ENCODE measurements at regions not wholly inside any gene's neighbourhood (a gene's known extent, or its start where the extent isn't known, plus 50 kb on each side); places are given as distances from the start of the nearest gene placed in this dataset.
"Not testable (repeated sequence)": the region's sequence is repeated elsewhere in the genome, so short reads cannot be mapped to it uniquely, and the experiment has no call there.

DNA sequence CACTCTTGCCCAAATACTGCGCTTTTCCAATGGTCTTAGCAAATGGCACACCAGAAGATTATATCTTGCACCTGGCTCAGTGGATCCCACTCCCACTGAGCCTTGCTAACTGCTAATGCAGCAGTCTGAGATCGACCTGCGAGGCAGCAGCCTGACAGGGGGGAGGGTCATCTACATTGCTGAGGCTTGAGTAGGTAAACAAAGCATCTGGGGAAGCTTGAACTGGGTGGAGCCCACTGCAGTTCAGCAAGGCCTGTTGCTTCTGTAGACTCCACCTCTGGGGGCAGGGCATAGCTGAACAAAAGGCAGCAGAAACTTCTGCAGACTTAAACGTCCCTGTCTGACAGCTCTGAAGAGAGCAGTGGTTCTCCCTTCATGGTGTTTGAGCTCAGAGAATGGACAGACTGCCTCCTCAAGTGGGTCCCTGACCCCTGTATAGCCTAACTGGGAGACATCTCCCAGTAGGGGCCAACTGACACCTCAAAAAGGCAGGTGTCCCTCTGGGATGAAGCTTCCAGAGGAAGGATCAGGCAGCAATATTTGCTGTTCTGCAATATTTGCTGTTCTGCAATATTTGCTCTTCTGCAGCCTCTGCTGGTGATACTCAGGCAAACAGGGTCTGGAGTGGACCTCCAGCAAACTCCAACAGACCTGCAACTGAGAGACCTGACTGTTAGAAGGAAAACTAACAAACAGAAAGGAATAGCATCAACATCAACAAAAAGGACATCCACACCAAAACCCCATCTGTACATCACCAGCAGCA lies 93.0 kb upstream of the MEGF10 start:
- TF ChIP-seq RAD21 (IDR thresholded peaks at IDR 0.05): peak; percentile 21 to 46
- DNase-seq (ENCODE audit: low spot score); H3K36me3 ChIP-seq (ENCODE audit: control insufficient read depth in 4 of 4, insufficient read depth in 3 of 4, low read depth in 1 of 4, low read length in 3 of 4); H3K4me1 ChIP-seq (ENCODE audit: control insufficient read depth in 4 of 4, insufficient read depth in 4 of 4, low read length in 3 of 4); H3K9me3 ChIP-seq (ENCODE audit: control insufficient read depth in 4 of 4, low read length in 3 of 4); H3K27ac ChIP-seq (ENCODE audit: low read depth in 1 of 2, low read length in 2 of 2); H3K4me3 ChIP-seq (ENCODE audit: low read depth in 1 of 3, low read length in 3 of 3); H3K9ac ChIP-seq (ENCODE audit: low read depth in 1 of 2, low read length in 2 of 2); H3K27me3 ChIP-seq (ENCODE audit: control insufficient read depth in 4 of 4, insufficient read depth in 4 of 4, low read length in 3 of 4): not testable (repeated sequence)
- WGBS: 36% methylated on average over 4 of the region's 4 CpGs

DNA sequence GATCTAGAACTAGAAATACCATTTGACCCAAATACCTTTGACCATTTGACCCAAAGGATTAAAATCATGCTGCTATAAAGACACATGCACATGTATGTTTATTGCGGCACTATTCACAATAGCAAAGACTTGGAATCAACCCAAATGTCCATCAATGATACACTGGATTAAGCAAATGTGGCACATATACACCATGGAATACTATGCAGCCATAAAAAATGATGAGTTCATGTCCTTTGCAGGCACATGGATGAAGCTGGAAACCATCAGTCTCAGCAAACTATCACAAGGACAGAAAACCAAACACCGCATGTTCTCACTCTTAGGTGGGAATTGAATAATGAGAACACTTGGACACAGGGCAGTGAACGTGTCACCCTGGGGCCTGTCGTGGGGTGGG lies 87.9 kb upstream of the MEGF10 start:
- not testable (repeated sequence) for DNase-seq (ENCODE audit: low spot score); H3K9me3 ChIP-seq (ENCODE audit: control insufficient read depth in 4 of 4, low read length in 3 of 4); H3K4me3 ChIP-seq (ENCODE audit: low read depth in 1 of 3, low read length in 3 of 3); H3K27me3 ChIP-seq (ENCODE audit: control insufficient read depth in 4 of 4, insufficient read depth in 4 of 4, low read length in 3 of 4); H3K4me1 ChIP-seq (ENCODE audit: control insufficient read depth in 4 of 4, insufficient read depth in 4 of 4, low read length in 3 of 4); H3K27ac ChIP-seq (ENCODE audit: low read depth in 1 of 2, low read length in 2 of 2); H3K9ac ChIP-seq (ENCODE audit: low read depth in 1 of 2, low read length in 2 of 2); H3K36me3 ChIP-seq (ENCODE audit: control insufficient read depth in 4 of 4, insufficient read depth in 3 of 4, low read depth in 1 of 4, low read length in 3 of 4)
- WGBS: 94% methylated on average over 4 of the region's 4 CpGs

DNA sequence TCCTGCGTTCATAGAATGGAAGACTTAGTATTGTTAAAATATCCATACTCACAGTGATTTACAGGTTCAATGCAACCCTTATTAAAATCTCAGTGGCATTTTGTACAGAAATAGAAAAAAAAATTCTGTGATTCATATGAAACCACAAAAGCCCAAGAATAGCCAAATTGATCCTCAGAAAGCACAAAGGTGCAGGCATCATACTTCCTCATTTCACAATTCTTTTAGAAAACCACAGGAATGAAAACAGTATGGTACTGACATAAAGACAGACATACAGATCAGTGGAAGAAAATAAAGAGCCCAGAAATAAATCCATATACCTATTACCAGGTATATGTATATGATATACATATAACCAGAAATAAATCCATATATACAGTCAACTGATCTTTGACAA lies 86.8 kb upstream of the MEGF10 start:
- Histone ChIP-seq H3K27me3 (ENCODE audit: control insufficient read depth in 4 of 4, insufficient read depth in 4 of 4, low read length in 3 of 4) (no peaks in the 10 kb centered on the region), H3K4me1 (ENCODE audit: control insufficient read depth in 4 of 4, insufficient read depth in 4 of 4, low read length in 3 of 4) (no peaks in the 10 kb centered on the region), H3K36me3 (ENCODE audit: control insufficient read depth in 4 of 4, insufficient read depth in 3 of 4, low read depth in 1 of 4, low read length in 3 of 4) (no peaks in the 10 kb centered on the region), H3K9me3 (ENCODE audit: control insufficient read depth in 4 of 4, low read length in 3 of 4) (no peaks in the 10 kb centered on the region), H3K27ac (ENCODE audit: low read depth in 1 of 2, low read length in 2 of 2) (no peak overlapping the region), H3K9ac (ENCODE audit: low read depth in 1 of 2, low read length in 2 of 2) (no peak overlapping the region), H3K4me3 (ENCODE audit: low read depth in 1 of 3, low read length in 3 of 3) (no peak overlapping the region)
- no peak for DNase-seq (ENCODE audit: low spot score)
- WGBS: 86% methylated on average over 1 of the region's 1 CpG
- TF ChIP-seq HNF4G (IDR thresholded peaks at IDR 0.05): no peak
- no peak for TF ChIP-seq TAF1 (conservative IDR thresholded peaks at IDR 0.05)

DNA sequence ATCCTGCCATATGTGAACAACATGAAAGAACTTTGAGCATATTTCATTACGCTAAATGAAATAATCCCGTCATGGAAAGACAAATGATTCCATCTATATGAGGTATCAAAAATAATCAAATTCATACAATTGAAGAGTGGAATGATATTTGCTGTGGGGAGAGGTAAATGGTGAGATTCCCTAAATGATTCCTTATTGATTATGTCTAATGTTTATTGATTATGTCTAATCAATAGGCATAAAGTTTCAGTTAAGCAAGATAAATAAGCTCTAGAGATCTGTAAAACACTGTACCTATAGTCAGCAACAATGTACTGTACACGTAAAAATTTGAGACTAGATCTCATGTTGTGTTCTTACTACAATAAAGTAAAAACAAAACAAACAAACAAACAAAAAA lies 85.4 kb upstream of the MEGF10 start:
- DNase-seq (ENCODE audit: low spot score): no peak
- TF ChIP-seq YY1 (IDR thresholded peaks at IDR 0.05) (no peak), GABPA (IDR thresholded peaks at IDR 0.05 in 1 of 2, conservative IDR thresholded peaks at IDR 0.05 in 1 of 2) (no peak), JUND (IDR thresholded peaks at IDR 0.05) (no peak)
- TF ChIP-seq, protein P1, sequence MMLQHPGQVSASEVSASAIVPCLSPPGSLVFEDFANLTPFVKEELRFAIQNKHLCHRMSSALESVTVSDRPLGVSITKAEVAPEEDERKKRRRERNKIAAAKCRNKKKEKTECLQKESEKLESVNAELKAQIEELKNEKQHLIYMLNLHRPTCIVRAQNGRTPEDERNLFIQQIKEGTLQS (IDR thresholded peaks at IDR 0.05): no peak
- Histone ChIP-seq H3K9me3 (ENCODE audit: control insufficient read depth in 4 of 4, low read length in 3 of 4) (no peaks in the 10 kb centered on the region), H3K4me3 (ENCODE audit: low read depth in 1 of 3, low read length in 3 of 3) (no peak overlapping the region), H3K27ac (ENCODE audit: low read depth in 1 of 2, low read length in 2 of 2) (no peak overlapping the region), H3K9ac (ENCODE audit: low read depth in 1 of 2, low read length in 2 of 2) (no peak overlapping the region), H3K27me3 (ENCODE audit: control insufficient read depth in 4 of 4, insufficient read depth in 4 of 4, low read length in 3 of 4) (no peaks in the 10 kb centered on the region), H3K36me3 (ENCODE audit: control insufficient read depth in 4 of 4, insufficient read depth in 3 of 4, low read depth in 1 of 4, low read length in 3 of 4) (no peaks in the 10 kb centered on the region), H3K4me1 (ENCODE audit: control insufficient read depth in 4 of 4, insufficient read depth in 4 of 4, low read length in 3 of 4) (no peaks in the 10 kb centered on the region)
- 89% methylated on average over 3 of the region's 3 CpGs for WGBS

DNA sequence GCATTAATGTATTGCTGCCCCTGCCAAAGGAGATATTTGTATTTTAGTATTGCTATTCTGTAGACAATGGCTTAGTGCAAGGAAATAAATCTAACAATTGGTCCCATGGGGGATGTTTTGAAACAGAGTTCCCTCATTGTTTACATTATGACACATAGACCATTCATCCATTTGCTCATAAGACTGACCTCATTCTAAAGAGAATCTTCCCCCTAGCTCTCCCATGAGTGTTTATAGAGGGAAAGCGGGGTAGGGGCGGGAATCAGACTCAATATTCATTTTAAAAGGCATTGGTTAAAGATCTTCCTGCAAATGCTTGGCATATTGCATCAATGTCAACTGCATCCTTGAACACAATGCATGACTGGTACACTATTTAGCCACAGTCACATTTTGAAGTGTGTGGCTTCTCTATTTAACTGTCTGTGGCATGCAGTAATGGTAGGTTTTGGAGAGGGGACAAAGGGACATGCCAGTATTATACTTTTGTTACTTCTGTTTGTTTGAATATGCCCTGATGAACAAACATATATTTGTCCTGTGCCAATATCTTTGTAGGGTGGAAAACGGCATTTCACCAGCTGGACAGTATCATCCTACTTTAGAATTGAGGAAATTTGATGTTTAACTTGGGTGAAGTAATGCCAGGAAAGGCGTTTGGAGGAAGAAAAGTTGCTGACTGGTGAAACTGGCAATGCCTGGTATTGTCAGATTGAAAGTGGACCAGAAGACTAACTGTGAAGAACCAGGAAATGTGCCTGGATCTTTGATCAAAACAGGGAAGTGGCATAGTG lies 84.1 kb upstream of the MEGF10 start:
- no peak overlapping the region for H3K27ac ChIP-seq (ENCODE audit: low read depth in 1 of 2, low read length in 2 of 2)
- H3K4me1 ChIP-seq (ENCODE audit: control insufficient read depth in 4 of 4, insufficient read depth in 4 of 4, low read length in 3 of 4): no peaks in the 10 kb centered on the region
- no peaks in the 10 kb centered on the region for H3K27me3 ChIP-seq (ENCODE audit: control insufficient read depth in 4 of 4, insufficient read depth in 4 of 4, low read length in 3 of 4)
- no peak for DNase-seq (ENCODE audit: low spot score)
- H3K9me3 ChIP-seq (ENCODE audit: control insufficient read depth in 4 of 4, low read length in 3 of 4): no peaks in the 10 kb centered on the region
- no peak for TF ChIP-seq RAD21 (IDR thresholded peaks at IDR 0.05)
- no peak for TF ChIP-seq HNF4A (conservative IDR thresholded peaks at IDR 0.05)
- TF ChIP-seq GABPA (IDR thresholded peaks at IDR 0.05 in 1 of 2, conservative IDR thresholded peaks at IDR 0.05 in 1 of 2): no peak
- no peak for TF ChIP-seq NR2F2 (IDR thresholded peaks at IDR 0.05)
- TF ChIP-seq TAF1 (conservative IDR thresholded peaks at IDR 0.05): no peak
- TF ChIP-seq JUND (IDR thresholded peaks at IDR 0.05): no peak
- no peak for TF ChIP-seq EGR1 (IDR thresholded peaks at IDR 0.05; ENCODE audit: low read depth in 2 of 2)
- no peaks in the 10 kb centered on the region for H3K36me3 ChIP-seq (ENCODE audit: control insufficient read depth in 4 of 4, insufficient read depth in 3 of 4, low read depth in 1 of 4, low read length in 3 of 4)
- H3K4me3 ChIP-seq (ENCODE audit: low read depth in 1 of 3, low read length in 3 of 3): no peak overlapping the region
- no peak overlapping the region for H3K9ac ChIP-seq (ENCODE audit: low read depth in 1 of 2, low read length in 2 of 2)
- 57% methylated on average over 4 of the region's 4 CpGs for WGBS

Data from liver (tissue), 7 donors.